HG03039 (cell line): ENCODE measurements at regions not wholly inside any gene's neighbourhood (a gene's known extent, or its start where the extent isn't known, plus 50 kb on each side); places are given as distances from the start of the nearest gene placed in this dataset.

Source experiments
- ATAC-seq: cut with Tn5 transposase; IDR thresholded peaks from one replicate; pipeline ENCODE4 v1.9.1; 2021; ENCODE audit warnings: mild to moderate bottlenecking, moderate library complexity; ENCODE audit not compliant: unreplicated experiment

GRCh38 chr4:17068891-17069290 is 170.4 kb upstream of the LDB2 start:
- no peak for ATAC-seq

- no peak for ATAC-seq
Observed at GRCh38 chr4:17068392-17068791, 169.9 kb upstream of the LDB2 start.

GRCh38 chr4:17066972-17067371 is 168.5 kb upstream of the LDB2 start:
- no peak for ATAC-seq

- ATAC-seq, result no peak
Observed at GRCh38 chr4:17066236-17066635, 167.8 kb upstream of the LDB2 start.

- ATAC-seq, result no peak
Observed at GRCh38 chr4:17065821-17066220, 167.4 kb upstream of the LDB2 start.

- ATAC-seq, result no peak
Observed at GRCh38 chr4:17064959-17065358, 166.5 kb upstream of the LDB2 start.

- no peak for ATAC-seq
Observed at GRCh38 chr4:17063888-17064287, 165.4 kb upstream of the LDB2 start.

- ATAC-seq, result no peak
Observed at GRCh38 chr4:17060230-17060629, 161.8 kb upstream of the LDB2 start.

GRCh38 chr4:17058916-17059741 is 160.7 kb upstream of the LDB2 start:
- no peak for ATAC-seq

GRCh38 chr4:17058536-17058915 is 160.1 kb upstream of the LDB2 start:
- no peak for ATAC-seq

GRCh38 chr4:17057035-17057434 is 158.6 kb upstream of the LDB2 start:
- no peak for ATAC-seq

- no peak for ATAC-seq
Observed at GRCh38 chr4:17055788-17056187, 157.3 kb upstream of the LDB2 start.

GRCh38 chr4:17045866-17046265 is 147.4 kb upstream of the LDB2 start:
- no peak for ATAC-seq

- ATAC-seq, result no peak
Observed at GRCh38 chr4:17038510-17039176, 140.2 kb upstream of the LDB2 start.

- ATAC-seq, result no peak
Observed at GRCh38 chr4:17033768-17034181, 135.3 kb upstream of the LDB2 start.

GRCh38 chr4:17033025-17033767 is 134.8 kb upstream of the LDB2 start:
- ATAC-seq, result no peak

- ATAC-seq, result no peak
Observed at GRCh38 chr4:17030543-17030942, 132.1 kb upstream of the LDB2 start.

GRCh38 chr4:17029964-17030363 is 131.5 kb upstream of the LDB2 start:
- no peak for ATAC-seq

GRCh38 chr4:17029432-17029831 is 131.0 kb upstream of the LDB2 start:
- no peak for ATAC-seq

GRCh38 chr4:17027495-17027894 is 129.1 kb upstream of the LDB2 start:
- no peak for ATAC-seq

- ATAC-seq, result no peak
Observed at GRCh38 chr4:17024425-17024824, 126.0 kb upstream of the LDB2 start.

GRCh38 chr4:17020901-17021300 is 122.5 kb upstream of the LDB2 start:
- ATAC-seq, result no peak
